A673 (cell line): ENCODE measurements at regions not wholly inside any gene's neighbourhood (a gene's known extent, or its start where the extent isn't known, plus 50 kb on each side); places are given as distances from the start of the nearest gene placed in this dataset.
"Not testable (repeated sequence)": the region's sequence is repeated elsewhere in the genome, so short reads cannot be mapped to it uniquely, and the experiment has no call there.

Source experiments
- BruUV-seq: library from RNA; stranded (reverse); fragments of 400-500 nt; replicated peaks from 2 replicates; lab custom pipeline; 2021; lab: Mats Ljungman, UMichigan
- CTCF ChIA-PET: fragments of 300-600 bp; sonication (Branson Sonifier 250); formaldehyde crosslinking; loops from one replicate; lab custom pipeline; 2022; ENCODE audit warnings: antibody characterized with exemption; lab: Charles Lee
- POLR2A ChIA-PET: fragments of 300-600 bp; sonication (Branson Sonifier 250); formaldehyde crosslinking; loops from one replicate; lab custom pipeline; 2022; ENCODE audit warnings: antibody characterized with exemption; ENCODE audit not compliant: low non-redundant PET; lab: Charles Lee
- DNase-seq: peaks from one replicate; pipeline ENCODE4 v3.0.0-alpha.2; 2015; ENCODE audit warnings: low spot score
- H3K27ac ChIP-seq: fragments of 200-600 bp; sonication (generic); 2 replicates; pipeline ENCODE4 v1.5.1; 2016; ENCODE audit warnings: mixed run types, low read depth, mild to moderate bottlenecking, mixed read lengths, antibody characterized with exemption, low read length; ENCODE audit not compliant: poor library complexity, severe bottlenecking
- H3K27me3 ChIP-seq: fragments of 200-600 bp; sonication (generic); replicated peaks from 2 replicates; pipeline ENCODE4 v1.6.1; 2017; ENCODE audit warnings: mixed run types, low read depth, mild to moderate bottlenecking, mixed read lengths, antibody characterized with exemption, low read length; ENCODE audit not compliant: insufficient read depth, poor library complexity
- H3K36me3 ChIP-seq: fragments of 200-600 bp; sonication (generic); 2 replicates; pipeline ENCODE4 v1.6.1; 2016; ENCODE audit warnings: mixed run types, mild to moderate bottlenecking, mixed read lengths, antibody characterized with exemption, low read length; ENCODE audit not compliant: insufficient read depth, poor library complexity, severe bottlenecking
- H3K4me1 ChIP-seq: fragments of 200-600 bp; sonication (generic); 2 replicates; pipeline ENCODE4 v1.6.1; 2017; ENCODE audit warnings: mixed run types, mild to moderate bottlenecking, mixed read lengths, antibody characterized with exemption, low read length; ENCODE audit not compliant: insufficient read depth, poor library complexity, severe bottlenecking
- H3K4me3 ChIP-seq: fragments of 200-600 bp; sonication (generic); 2 replicates; pipeline ENCODE4 v1.5.1; 2016; ENCODE audit warnings: low read depth, mixed run types, mild to moderate bottlenecking, mixed read lengths, low read length; ENCODE audit not compliant: poor library complexity, severe bottlenecking
- H3K9me3 ChIP-seq: fragments of 200-600 bp; sonication (generic); 2 replicates; pipeline ENCODE4 v1.6.1; 2016; ENCODE audit warnings: mixed run types, low read depth, mild to moderate bottlenecking, mixed read lengths, antibody characterized with exemption, low read length; ENCODE audit not compliant: poor library complexity, severe bottlenecking
- EZH2 ChIP-seq: fragments of 200-600 bp; sonication (generic); IDR thresholded peaks from 2 replicates; pipeline ENCODE4 v1.6.1; 2017; ENCODE audit warnings: borderline replicate concordance, low read depth, mild to moderate bottlenecking, mixed read lengths, antibody characterized with exemption, low read length; ENCODE audit not compliant: poor library complexity, severe bottlenecking
- intact Hi-C: fragments of 100-400 bp; cut with micrococcal nuclease; formaldehyde crosslinking; loops from one replicate; pipeline ENCODE4 v1.10.0; 2022; ENCODE audit not compliant: unreplicated experiment
- TF ChIP-seq, protein P1 (sequence below): fragments of 300-800, 200-600 bp; sonication (generic); conservative IDR thresholded peaks from 2 replicates; pipeline ENCODE4 v1.5.1; 2017; ENCODE audit warnings: low read depth, mild to moderate bottlenecking, antibody characterized with exemption, low read length, moderate library complexity, mixed read lengths

DNA sequence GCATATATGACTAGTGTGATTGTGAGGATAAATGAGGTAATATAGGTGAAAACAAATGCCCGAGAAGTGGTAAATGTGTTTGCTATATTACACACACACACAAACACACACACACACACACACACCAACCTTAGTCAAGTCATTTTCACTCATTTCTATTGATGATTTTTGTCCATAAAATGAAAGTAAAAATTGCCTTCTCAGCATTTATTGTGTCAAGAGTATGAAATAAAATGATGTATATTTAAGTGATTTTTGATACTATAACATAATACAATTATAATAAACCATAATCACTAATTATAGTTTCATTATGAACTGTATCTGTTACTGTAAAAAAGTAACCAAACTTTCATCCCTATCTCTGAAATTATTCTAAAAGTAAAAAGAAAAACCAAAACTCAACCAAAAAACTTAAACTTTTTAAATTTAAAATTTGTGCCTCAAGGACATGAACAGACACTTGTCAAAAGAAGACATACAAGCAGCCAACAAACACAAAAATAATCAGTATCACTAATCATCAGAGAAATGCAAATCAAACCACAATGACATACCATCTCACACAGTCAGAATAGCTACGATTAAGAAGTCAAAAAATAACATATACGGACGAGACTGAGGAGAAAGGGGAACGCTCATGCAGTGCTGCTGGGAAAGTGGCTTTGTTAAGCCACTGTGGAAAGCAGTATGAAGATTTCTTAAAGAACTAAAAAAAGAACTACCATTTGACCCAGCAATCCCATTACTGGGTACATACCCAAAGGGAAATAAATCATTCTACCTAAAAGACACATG lies 601.0 kb downstream of the TMA16 start:
- CTCF ChIA-PET, result no interaction called here
- Histone ChIP-seq H3K27ac (no peak overlapping the region), H3K9me3 (no peaks in the 10 kb centered on the region), H3K27me3 (no peaks in the 10 kb centered on the region), H3K36me3 (no peaks in the 10 kb centered on the region), H3K4me1 (peaks cover 3% of the 10 kb centered on the region), H3K4me3 (no peak overlapping the region)
- BruUV-seq, result no TSS peak
- TF ChIP-seq EZH2, result no peak
- TF ChIP-seq, protein P1, sequence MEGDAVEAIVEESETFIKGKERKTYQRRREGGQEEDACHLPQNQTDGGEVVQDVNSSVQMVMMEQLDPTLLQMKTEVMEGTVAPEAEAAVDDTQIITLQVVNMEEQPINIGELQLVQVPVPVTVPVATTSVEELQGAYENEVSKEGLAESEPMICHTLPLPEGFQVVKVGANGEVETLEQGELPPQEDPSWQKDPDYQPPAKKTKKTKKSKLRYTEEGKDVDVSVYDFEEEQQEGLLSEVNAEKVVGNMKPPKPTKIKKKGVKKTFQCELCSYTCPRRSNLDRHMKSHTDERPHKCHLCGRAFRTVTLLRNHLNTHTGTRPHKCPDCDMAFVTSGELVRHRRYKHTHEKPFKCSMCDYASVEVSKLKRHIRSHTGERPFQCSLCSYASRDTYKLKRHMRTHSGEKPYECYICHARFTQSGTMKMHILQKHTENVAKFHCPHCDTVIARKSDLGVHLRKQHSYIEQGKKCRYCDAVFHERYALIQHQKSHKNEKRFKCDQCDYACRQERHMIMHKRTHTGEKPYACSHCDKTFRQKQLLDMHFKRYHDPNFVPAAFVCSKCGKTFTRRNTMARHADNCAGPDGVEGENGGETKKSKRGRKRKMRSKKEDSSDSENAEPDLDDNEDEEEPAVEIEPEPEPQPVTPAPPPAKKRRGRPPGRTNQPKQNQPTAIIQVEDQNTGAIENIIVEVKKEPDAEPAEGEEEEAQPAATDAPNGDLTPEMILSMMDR, result no peak
- POLR2A ChIA-PET, result no interaction called here
- no peak for DNase-seq
- intact Hi-C loops, result no loop called here

DNA sequence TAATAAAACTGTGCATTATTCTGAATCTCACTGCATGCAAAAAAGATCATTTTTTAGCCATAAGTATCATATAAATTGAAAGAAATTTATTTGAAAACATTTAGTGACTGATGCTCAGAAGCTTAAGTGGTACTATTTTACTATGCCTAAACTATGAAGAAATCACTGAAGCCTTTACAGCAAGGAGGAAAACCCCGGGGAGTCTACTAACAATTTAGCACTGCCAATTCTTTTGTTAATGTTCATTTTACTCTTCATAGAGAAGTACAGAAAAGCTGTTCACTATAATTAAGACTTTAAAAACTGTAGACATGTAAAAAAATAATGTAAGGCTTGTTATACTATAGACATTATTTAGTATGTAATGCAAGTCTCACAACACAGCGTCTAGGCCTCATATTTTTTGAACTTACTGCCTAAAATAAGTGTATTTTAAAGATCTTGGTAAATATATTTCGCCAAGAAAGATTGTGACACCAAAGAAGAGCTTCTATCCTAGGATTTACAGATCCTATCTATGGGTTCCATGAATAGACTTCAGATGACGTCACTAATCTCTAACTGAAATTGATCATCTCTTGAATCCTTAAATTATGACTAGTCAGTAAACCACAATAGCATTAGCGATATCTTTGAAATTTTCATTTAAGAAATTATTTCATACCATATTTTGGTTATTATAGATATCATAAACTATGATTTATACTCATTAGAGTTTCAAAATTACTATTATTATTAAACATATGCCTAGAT lies 602.5 kb downstream of the TMA16 start:
- Histone ChIP-seq H3K4me1 (peaks cover 3% of the 10 kb centered on the region), H3K27me3 (no peaks in the 10 kb centered on the region), H3K9me3 (no peaks in the 10 kb centered on the region), H3K4me3 (no peak overlapping the region), H3K27ac (no peak overlapping the region), H3K36me3 (no peaks in the 10 kb centered on the region)
- ChIA-PET POLR2A (no interaction called here), CTCF (no interaction called here)
- TF ChIP-seq, protein P1, result no peak
- no peak for TF ChIP-seq EZH2
- no TSS peak for BruUV-seq
- intact Hi-C loops, result no loop called here
- peak; percentile 43 for DNase-seq

DNA sequence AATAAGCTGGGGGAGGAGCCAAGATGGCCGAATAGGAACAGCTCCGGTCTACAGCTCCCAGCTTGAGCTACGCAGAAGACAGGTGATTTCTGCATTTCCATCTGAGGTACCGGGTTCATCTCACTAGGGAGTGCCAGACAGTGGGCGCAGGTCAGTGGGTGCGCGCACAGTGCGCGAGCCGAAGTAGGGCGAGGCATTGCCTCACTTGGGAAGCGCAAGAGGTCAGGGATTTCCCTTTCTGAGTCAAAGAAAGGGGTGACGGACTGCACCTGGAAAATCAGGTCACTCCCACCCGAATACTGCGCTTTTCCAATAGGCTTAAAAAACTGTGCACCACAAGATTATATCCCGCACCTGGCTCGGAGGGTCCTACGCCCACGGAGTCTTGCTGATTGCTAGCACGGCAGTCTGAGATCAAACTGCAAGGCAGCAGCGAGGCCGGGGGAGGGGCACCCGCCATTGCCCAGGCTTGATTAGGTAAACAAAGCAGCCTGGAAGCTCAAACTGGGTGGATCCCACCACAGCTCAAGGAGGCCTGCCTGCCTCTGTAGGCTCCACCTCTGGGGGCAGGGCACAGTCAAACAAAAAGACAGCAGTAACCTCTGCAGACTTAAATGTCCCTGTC lies 606.4 kb downstream of the TMA16 start:
- H3K4me3 ChIP-seq, H3K27ac ChIP-seq, H3K4me1 ChIP-seq, CTCF ChIA-PET, H3K27me3 ChIP-seq, DNase-seq, intact Hi-C loops, H3K36me3 ChIP-seq, H3K9me3 ChIP-seq, BruUV-seq, POLR2A ChIA-PET: not testable (repeated sequence)
